ENCODE measurements at regions not wholly inside any gene's neighbourhood (a gene's known extent, or its start where the extent isn't known, plus 50 kb on each side); places are given as distances from the start of the nearest gene placed in this dataset.

DNA sequence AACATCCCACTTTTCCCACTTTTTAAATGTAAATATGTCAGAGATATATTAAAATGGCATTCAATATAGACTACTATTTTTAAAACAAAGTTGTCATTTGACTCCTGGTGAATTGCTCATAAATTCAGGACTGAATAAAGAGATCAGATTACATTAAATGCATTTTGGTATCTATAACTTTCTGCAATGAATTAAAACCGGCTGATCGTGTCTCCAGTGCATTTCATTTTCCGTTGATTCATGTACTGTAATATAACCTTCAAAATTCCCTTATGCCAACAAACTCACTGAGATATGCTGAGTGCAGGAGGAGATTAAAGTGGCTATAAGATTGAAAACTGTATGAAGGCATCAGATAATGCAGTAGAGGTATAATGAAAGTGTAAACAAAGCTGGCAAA lies 361.1 kb upstream of the CDIN1 start:
- DNase-seq (ENCODE audit: extremely low spot score), result no peak
- 94% methylated on average over 3 of the region's 3 CpGs for WGBS
- intact Hi-C loops (cut with DNase I), result no loop called here
- H3K4me1 ChIP-seq, result no peaks in the 10 kb centered on the region
- no peaks in the 10 kb centered on the region for H3K27me3 ChIP-seq
- H3K4me3 ChIP-seq, result no peak overlapping the region
- H3K9me3 ChIP-seq, result no peaks in the 10 kb centered on the region
- no peak overlapping the region for H3K27ac ChIP-seq (replicated peaks in 1 of 4)
- TF ChIP-seq EP300 (IDR thresholded peaks at IDR 0.05) (no peak), POLR2AphosphoS5 (IDR thresholded peaks at IDR 0.05) (no peak), POLR2A (IDR thresholded peaks at IDR 0.05; ENCODE audit: low read depth) (no peak)
- TF ChIP-seq, protein P1, sequence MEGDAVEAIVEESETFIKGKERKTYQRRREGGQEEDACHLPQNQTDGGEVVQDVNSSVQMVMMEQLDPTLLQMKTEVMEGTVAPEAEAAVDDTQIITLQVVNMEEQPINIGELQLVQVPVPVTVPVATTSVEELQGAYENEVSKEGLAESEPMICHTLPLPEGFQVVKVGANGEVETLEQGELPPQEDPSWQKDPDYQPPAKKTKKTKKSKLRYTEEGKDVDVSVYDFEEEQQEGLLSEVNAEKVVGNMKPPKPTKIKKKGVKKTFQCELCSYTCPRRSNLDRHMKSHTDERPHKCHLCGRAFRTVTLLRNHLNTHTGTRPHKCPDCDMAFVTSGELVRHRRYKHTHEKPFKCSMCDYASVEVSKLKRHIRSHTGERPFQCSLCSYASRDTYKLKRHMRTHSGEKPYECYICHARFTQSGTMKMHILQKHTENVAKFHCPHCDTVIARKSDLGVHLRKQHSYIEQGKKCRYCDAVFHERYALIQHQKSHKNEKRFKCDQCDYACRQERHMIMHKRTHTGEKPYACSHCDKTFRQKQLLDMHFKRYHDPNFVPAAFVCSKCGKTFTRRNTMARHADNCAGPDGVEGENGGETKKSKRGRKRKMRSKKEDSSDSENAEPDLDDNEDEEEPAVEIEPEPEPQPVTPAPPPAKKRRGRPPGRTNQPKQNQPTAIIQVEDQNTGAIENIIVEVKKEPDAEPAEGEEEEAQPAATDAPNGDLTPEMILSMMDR (IDR thresholded peaks at IDR 0.05), result no peak
- no peaks in the 10 kb centered on the region for H3K36me3 ChIP-seq

DNA sequence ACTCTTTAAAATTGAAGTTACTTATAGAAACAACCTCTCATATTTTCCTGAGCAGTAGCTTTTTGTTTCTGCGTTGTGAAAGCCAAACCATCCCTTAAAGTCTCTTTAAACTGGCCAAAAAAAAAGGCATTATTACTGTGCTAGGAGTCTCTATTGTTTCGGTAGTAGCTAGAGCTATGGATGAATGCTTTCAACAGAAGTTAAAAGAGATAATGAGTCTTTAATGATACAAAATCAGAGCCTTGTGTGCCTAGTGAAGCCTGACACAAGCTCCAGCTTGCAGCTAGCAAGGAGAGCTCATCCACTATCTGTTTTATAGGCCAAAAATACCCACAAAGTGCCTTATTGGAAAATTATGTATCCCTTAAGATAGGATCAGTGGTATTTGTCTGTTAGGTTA lies 360.4 kb upstream of the CDIN1 start:
- no peaks in the 10 kb centered on the region for H3K9me3 ChIP-seq
- no peak for DNase-seq (ENCODE audit: extremely low spot score)
- intact Hi-C loops (cut with DNase I), result no loop called here
- no peak overlapping the region for H3K4me3 ChIP-seq
- no peak for TF ChIP-seq POLR2AphosphoS5 (IDR thresholded peaks at IDR 0.05)
- TF ChIP-seq, protein P1 (IDR thresholded peaks at IDR 0.05), result no peak
- TF ChIP-seq POLR2A (IDR thresholded peaks at IDR 0.05; ENCODE audit: low read depth), result no peak
- TF ChIP-seq EP300 (IDR thresholded peaks at IDR 0.05), result no peak
- WGBS, result 82% methylated on average over 2 of the region's 2 CpGs
- no peaks in the 10 kb centered on the region for H3K36me3 ChIP-seq
- no peaks in the 10 kb centered on the region for H3K27me3 ChIP-seq
- no peak overlapping the region for H3K27ac ChIP-seq (replicated peaks in 1 of 4)
- no peaks in the 10 kb centered on the region for H3K4me1 ChIP-seq

DNA sequence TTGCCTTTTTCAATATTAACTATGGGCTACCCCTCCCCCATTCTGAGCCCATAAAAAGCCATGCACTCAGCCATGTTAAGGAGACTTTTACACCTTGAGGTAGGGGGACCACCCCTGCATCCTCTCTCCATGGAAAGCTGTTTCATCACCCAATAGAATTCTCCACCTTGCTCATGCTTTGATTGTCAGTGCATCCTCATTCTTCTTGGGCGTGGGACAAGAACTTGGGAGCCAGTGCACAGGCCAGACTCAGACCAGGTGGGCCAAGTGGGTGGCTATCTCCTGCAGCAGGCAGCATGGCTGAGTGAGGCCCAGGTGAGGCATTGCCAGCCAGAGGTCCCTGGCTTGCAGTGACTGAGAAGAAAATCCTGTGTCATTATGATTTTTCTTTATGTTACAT lies 357.4 kb upstream of the CDIN1 start:
- 88% methylated on average over 1 of the region's 1 CpG for WGBS

DNA sequence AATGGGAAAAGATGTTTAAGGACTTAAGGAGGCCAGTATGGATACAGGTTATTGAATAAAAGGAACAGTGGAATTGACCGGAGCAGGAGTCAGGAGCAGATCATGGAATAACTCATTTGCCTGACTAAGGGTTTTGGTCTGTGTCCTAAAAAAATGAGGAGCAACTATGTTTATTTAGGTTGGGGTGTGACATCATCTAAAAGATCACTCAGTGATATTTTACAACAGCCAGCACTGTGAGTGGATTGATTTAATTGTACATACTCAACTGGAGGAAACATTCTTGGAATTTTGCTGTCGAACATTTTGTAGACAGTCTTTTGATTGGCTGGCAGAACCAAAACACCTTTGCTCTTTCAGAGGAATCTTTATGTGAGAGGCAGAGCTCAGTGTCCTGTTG lies 348.6 kb upstream of the CDIN1 start:
- H3K4me1 ChIP-seq, result no peaks in the 10 kb centered on the region
- H3K9me3 ChIP-seq, result no peaks in the 10 kb centered on the region
- no peak for DNase-seq (ENCODE audit: extremely low spot score)
- no peak for TF ChIP-seq POLR2A (IDR thresholded peaks at IDR 0.05; ENCODE audit: low read depth)
- no peak for TF ChIP-seq EP300 (IDR thresholded peaks at IDR 0.05)
- TF ChIP-seq POLR2AphosphoS5 (IDR thresholded peaks at IDR 0.05), result no peak
- TF ChIP-seq, protein P1 (IDR thresholded peaks at IDR 0.05), result no peak
- WGBS, result 79% methylated on average over 2 of the region's 2 CpGs
- H3K27me3 ChIP-seq, result no peaks in the 10 kb centered on the region
- no peak overlapping the region for H3K4me3 ChIP-seq
- H3K27ac ChIP-seq (replicated peaks in 1 of 4), result no peak overlapping the region
- no peaks in the 10 kb centered on the region for H3K36me3 ChIP-seq
- intact Hi-C loops (cut with DNase I), result no loop called here

More for the DNA sequence above, 357.4 kb upstream of the CDIN1 start:
- no peak for TF ChIP-seq EP300 (IDR thresholded peaks at IDR 0.05)
- intact Hi-C loops (cut with DNase I), result no loop called here
- H3K9me3 ChIP-seq, result no peaks in the 10 kb centered on the region
- H3K36me3 ChIP-seq, result no peaks in the 10 kb centered on the region
- no peak for DNase-seq (ENCODE audit: extremely low spot score)
- H3K4me1 ChIP-seq, result no peaks in the 10 kb centered on the region
- H3K27me3 ChIP-seq, result no peaks in the 10 kb centered on the region
- H3K27ac ChIP-seq (replicated peaks in 1 of 4), result no peak overlapping the region
- H3K4me3 ChIP-seq, result no peak overlapping the region

DNA sequence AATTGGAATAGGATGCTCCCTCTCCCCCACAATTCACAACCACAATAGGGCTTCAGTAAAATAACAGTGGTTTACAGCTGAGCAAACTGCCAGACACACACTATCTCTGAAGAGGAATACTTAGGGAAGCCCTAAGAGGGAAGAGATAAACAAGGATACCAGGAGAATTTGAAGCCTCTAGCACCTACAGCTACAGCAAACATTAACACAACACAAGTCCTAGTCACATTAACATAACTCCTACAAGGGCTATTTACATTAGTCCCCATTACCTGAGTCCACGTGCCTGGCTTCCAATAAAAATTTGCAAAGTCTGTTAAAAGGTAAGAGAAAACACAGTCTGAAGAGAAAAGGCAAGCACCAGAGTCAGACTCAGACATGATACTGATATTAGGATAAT lies 346.9 kb upstream of the CDIN1 start:
- Histone ChIP-seq H3K9me3 (no peaks in the 10 kb centered on the region), H3K27ac (replicated peaks in 1 of 4) (no peak overlapping the region), H3K4me1 (no peaks in the 10 kb centered on the region), H3K27me3 (no peaks in the 10 kb centered on the region), H3K4me3 (no peak overlapping the region), H3K36me3 (no peaks in the 10 kb centered on the region)
- intact Hi-C loops (cut with DNase I), result no loop called here
- no peak for DNase-seq (ENCODE audit: extremely low spot score)
- WGBS, result 67% methylated on average over 1 of the region's 1 CpG
- no peak for TF ChIP-seq EP300 (IDR thresholded peaks at IDR 0.05)
- TF ChIP-seq, protein P1 (IDR thresholded peaks at IDR 0.05), result no peak
- no peak for TF ChIP-seq POLR2A (IDR thresholded peaks at IDR 0.05; ENCODE audit: low read depth)
- TF ChIP-seq POLR2AphosphoS5 (IDR thresholded peaks at IDR 0.05), result no peak

All from esophagus muscularis mucosa (tissue), 4 donors.